Activated gamma-delta T cell (primary cell): ENCODE measurements at regions not wholly inside any gene's neighbourhood (a gene's known extent, or its start where the extent isn't known, plus 50 kb on each side); places are given as distances from the start of the nearest gene placed in this dataset.

ENCODE experiments used
- DNase-seq: peaks from one replicate; lab custom pipeline; 2025; lab: John Stamatoyannopoulos, UW

DNA sequence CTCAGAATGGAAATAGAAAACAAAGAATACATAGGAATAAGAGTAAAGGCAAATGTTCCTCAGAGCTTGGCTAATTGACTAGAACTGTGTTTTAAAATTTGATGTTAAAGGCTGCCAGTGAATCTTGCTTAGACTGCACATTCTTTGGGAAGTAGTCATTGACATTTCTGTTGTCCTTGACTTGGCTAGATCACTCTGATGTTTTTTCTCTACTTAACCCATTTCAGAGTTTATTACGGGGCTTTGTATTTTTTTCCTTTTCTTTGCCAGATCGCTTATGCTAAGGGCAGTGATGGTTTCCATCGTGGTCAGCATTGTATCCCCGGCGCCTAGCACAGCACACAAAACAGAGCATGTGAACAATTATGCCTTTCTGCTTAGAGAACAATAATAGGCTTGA, 1126.7 kb upstream of the CDH9 start:
- no peak for DNase-seq

DNA sequence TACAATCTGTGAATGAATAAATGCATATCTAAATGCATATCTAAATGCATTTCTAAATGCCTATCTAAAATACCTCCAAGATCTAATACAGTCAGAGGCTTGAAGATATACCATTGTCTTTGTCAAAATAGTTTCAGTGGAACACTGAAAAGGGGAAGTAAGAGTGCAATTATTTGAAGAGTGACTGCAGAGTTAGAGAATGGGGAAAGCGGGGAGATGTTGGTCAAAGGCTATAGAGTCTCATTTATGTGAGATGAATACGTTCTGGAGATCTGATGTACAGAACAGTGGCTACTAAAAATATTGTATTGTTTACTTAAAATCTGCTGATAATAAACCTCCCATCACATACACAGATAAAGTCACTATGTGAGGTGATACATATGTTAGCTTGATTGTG, 1126.2 kb upstream of the CDH9 start:
- no peak for DNase-seq

DNA sequence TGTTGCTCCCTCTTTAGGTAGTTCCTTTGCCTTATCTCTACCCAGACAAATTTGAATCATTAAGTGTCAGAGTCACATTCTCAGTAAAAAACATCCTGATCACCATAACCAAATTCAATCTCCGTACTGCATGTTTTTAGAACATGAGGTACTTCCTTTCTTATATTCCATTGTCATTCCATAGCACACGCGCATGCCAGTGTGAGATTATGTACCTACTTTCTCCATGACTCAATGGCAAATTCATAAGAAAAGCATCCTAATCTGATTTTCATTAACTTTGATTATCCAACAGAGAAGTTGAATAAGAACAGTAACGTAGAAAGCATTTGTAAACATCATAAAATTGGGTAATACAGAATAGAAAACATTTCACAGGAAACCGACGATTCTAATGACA, 1118.6 kb upstream of the CDH9 start:
- no peak for DNase-seq

DNA sequence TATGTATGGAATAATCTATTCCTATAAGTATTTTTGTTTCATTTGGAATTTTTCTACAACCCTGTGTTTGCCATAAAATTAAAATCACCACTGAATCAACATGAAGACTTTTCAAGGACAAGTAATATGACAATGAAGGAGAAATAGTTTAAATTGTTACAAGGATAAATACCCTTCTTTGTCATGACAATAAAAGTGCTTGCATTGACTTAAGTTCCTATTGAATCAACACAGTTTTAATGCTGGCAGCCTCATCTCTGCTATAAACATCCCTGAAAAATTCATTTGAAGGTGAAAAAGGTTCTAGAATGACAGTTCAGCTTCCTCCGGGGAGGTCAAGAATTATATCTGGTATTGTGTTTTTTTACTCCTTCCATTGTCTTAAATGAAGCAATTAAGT, 1105.1 kb upstream of the CDH9 start:
- DNase-seq = no peak

DNA sequence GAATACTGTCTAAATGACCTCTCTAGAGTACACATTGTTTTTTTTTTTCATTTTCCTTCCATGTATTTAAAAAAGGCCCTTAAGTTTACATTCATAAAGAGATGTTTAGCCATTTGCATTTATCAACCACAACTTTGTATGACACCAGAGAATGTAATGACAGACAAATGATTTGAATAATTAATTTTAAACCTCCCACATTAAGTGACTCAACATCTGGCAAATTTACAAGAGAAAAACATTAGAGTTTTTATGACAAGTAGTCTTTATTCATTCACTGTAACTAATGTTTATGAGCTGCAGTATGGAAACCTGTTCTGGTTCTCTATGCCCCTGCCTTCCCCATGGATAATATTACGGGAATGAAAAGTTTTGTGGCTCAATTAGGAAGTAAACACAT, 1093.8 kb upstream of the CDH9 start:
- no peak for DNase-seq

DNA sequence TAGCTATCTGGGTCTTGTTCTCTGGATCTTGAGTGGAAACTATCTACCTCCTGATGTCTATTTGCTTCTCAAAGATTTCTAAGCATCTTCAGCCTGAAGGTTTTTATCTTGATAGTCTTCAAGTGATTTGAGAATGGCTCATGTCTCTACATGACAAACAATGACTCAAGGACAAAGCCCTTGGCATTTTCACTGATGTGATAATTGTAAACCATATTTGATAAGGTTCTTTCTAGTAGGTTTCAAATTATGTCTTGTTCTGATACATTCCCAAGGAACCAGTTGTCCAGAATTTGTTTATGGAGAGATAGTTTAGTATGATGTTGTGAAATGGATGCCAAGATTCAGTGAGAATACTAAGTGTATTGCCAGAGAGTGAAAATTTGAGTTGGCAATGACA, 1079.3 kb upstream of the CDH9 start:
- DNase-seq = no peak

DNA sequence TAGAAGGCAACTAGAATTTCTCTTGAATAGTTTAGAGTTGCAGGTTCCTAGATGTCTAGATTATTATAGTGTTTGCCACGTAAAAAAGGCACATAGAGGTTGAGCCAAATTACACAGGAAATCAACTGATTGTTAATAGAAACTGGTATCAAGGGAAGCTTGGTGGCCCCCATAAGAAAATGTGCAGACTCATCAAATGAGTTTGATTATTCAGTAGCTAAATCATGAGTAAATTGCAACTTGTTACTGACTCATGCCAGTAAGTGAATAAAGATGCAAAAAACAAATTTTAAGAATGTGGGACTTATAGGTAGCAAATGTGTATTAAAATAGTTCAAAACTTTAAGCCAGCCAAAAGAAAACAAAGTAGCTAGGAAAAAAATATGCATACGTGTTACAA, 1078.9 kb upstream of the CDH9 start:
- no peak for DNase-seq

DNA sequence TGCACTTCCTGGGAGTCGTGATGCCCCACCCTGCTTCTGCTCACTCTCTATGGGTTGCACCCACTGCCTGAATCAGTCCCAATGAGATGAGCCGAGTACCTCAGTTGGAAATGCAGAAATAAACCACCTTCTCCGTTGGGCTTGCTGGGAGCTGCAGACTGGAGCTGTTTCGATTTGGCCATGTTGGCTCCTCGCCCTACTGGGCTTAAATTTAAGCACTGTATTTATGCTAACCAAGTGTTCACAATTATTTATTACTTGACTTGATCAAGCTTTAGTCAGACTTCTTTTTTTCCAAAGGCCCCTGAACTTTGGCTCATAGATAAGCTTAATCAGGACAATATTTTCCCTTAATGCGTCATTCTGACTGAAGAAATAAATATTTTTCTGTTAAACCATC, 1072.4 kb upstream of the CDH9 start:
- no peak for DNase-seq

DNA sequence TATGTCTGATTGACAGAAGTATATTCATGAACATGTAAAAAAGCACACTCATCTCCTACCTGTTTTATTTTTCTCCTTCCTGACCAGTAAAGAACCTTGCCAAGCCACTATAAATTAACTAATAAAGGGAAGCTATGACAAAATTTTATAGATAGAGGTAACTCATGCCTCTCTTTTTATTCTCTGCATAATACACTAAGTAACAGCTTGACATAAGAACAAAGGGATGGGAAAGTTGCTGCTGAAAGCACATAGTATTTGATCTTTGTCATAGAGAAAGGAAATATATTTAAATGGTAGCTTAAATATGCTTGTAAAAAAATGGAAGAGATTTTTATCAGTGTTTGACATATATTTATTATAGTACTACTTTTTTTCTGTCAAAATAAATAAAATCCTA, 1065.7 kb upstream of the CDH9 start:
- DNase-seq = no peak

DNA sequence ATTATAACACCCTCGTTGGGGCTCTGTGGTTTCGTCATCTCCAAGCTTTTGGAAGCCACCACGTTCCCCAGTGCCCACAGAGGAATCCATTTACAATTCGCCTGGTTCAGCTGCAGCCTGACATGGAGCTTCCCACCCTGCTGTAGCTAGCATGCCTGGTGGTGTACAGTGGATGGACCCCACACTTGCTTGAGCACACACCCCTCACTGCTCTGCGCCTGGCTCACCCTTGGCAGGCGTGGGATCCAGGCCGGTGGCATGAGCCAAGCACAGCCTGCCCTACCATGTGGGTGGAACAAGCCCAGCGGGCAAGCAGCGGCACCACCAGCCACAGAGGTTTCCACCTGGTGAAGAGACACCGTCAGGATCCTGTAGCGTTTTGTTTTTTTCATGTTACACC, 1045.7 kb upstream of the CDH9 start:
- peak; percentile 2 for DNase-seq

DNA sequence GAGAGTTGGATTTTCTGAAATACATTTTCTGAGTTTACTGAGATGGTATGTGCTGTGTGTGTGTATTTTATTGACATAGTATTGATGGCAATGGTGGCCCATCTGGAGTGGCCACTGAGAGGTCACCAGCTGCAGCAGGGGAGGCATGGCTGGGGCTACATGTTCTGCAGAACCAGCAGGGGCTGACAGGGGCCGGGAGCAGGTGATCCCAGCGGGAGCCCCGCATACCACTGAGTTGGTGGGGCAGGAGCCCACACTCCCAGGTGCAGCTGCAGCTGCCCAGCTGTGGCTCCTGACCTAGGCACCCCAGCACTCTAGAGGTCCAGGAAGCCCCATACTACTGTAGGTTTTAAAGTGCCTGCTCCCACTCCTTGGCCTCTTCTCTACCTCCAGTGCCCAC, 1044.2 kb upstream of the CDH9 start:
- no peak for DNase-seq

DNA sequence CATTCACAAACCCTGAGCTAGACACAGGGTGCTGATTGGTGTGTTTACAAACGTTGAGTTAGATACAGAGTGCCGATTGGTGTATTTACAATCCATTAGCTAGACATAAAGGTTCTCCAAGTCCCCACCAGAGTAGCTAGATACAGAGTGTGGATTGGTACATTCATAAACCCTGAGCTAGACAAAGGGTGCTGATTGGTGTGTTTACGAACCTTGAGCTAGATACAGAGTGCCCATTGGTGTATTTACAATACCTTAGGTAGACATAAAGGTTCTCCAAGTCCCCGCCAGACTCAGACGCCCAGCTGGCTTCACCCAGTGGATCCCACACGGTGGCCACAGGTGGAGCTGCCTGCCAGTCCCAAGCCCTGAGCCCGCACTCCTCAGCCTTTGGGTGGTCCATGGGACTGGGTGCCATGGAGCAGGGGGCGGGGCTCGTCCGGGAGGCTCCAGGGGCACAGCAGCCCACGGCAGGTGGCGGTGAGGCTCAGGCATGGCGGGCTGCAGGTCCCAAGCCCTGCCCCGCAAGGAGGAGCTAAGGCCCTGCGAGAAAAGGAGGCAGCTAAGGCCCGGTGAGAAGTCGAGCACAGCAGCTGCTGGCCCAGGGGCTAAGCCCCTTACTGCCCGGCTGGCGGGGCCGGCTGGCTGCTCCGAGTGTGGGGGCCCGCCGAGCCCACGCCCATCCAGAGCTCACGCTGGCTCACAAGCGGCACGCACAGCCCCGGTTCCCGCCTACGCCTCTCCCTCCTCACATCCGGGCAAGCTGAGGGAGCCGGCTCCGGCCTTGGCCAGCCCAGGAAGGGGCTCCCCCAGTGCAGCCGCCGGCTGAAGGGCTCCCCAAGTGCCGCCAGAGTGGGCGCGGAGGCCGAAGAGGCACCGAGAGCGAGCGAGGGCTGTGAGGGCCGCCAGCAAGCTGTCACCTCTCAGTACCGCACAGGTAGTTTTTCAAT, 1039.2 kb upstream of the CDH9 start:
- DNase-seq = peak; percentile 3

DNA sequence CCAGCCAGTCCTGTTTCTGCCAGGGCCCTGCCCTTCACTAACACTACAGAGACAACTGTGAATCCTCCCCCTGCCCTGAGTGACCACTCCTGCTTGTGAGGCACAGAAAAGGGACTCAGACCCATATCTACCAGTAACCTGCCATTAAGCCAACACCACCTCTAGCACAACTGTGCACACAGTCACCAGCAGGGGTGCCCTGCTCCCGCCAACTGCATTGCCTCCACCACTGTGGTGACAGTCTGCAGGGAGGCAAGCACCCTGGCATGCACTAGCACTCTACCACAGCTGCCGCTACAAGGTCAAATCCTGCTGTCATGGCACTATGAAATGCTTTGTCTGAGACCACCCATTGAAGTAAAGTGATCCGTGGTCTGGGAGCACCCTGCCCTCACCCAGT, 1028.5 kb upstream of the CDH9 start:
- DNase-seq = no peak

DNA sequence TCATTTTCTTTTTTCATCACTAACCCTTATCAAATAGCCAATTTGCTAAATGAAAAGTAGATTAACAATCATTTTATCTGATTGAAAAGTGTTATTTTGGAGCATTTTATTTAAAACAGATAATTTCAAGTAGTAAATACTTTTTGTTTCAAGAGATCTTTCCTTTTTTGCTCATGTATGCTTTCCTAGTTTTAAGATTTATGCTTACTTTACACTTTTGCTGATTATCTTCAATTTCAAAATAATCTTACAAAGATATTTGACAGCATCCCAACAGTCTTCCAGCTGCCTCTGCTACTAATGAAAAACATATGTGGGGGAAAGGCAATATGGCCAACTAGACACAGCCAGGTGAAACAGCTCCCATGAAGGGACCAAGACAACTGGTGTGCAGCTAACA, 1027.3 kb upstream of the CDH9 start:
- DNase-seq = no peak

DNA sequence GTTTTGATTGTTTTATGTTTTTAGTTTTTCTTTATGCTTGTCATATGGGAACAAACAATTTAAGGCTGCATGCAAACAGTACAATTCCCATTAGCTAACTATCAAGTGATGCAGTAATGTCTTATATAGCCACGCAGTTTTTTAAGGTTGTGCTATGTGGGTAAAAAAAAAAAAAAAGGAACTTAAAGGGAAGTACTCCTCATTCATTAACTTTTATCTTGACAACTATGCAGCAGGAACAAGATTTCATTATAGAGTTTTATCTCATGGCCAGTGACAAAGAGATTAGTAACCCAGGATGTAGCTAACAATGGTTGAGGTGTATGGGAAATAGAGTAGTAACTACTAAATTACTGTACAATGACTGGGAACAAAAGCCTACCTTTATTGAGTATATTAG, 1008.2 kb upstream of the CDH9 start:
- no peak for DNase-seq

DNA sequence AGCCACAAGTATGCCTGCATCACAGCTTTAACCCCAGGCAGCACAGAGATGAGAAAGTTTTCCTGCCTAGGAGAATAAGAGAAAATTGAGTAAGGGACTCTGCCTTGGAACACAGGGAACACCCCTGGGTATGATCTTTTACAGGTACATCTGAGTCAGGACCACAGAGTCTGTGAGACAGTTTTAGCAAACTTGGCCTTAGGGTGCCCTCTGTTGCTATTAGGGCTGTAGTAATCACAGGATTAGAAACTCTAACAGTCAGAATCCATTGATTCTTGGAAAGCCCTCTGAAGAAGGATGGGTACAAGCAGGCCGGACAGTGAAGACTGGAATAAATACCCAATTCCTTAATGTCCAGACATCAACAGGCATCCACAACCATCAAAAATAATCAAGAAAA, 989.5 kb upstream of the CDH9 start:
- DNase-seq = no peak

DNA sequence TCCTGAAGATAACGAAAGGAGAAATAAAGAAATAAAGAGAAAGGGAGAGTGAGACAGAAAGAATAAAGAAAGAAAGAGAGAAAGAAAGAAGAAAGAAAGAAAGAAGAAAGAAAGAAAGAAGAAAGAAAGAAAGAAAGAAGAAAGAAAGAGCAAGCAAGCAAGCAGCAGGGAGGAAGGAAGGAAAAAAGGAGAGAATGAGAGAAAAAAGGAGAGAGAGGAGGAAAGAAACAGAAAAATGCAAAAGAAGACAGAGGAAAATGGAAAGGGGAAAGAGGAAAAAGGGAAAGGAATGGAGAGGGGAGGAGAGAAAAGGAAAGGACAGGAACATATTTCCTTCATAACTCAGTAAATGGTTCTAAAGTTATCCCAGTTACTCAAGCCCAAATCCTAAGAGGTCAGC, 978.8 kb upstream of the CDH9 start:
- no peak for DNase-seq

DNA sequence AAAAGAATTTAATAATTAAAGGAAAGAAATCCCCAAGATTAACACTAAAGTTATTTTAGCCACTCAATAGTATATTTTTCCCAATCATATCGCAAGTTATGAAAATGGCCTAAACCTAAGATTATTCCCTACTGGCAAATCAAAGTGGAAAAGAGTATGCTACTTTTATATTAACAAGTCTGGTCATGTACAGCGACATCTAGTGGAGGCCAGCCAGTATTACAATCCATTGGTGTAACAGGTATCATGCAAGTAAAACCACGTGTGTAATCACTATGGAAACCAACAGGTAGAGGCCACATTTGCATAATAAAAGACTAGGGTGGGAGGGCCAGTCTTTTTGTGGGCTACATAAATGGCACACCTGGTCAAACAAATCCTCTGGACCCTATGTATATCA, 976.4 kb upstream of the CDH9 start:
- no peak for DNase-seq

DNA sequence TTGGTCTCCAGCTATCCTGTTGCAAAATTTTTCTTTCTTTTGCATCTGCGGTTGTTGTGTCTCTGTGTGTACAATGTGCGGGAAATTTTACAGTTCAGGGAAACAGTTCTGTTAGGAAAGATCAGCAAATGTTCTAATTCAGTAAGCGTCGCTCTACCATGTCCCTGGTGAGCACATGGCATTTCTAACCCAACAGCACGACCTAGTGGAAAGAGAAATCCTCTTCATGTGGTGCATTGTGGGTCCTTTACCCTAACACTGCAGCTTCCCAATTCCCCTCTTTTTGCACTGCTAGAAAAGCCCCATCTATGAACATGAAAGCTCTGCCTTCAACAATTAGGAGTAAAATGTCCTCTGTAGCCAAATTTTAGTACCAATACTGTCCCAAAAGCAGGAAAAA, 974.2 kb upstream of the CDH9 start:
- DNase-seq = no peak

DNA sequence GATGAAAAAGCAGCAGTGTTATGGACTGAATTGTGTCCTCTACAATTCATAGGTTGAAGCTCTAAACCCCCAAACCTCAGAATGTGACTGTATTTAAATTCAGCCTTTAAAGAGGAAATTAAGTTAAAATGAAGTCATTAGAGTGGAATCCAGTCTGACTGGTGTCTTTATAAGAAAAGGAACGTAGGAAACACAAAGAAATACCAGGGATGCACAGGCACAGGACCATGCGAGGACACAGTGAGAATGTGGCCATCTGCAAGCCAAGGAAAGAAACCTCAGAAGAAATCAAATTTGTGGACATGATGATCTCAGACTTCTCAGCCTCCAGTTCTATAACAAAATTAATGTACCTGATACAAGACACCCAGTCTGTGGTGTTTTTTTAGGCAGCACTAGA, 971.2 kb upstream of the CDH9 start:
- DNase-seq = no peak

DNA sequence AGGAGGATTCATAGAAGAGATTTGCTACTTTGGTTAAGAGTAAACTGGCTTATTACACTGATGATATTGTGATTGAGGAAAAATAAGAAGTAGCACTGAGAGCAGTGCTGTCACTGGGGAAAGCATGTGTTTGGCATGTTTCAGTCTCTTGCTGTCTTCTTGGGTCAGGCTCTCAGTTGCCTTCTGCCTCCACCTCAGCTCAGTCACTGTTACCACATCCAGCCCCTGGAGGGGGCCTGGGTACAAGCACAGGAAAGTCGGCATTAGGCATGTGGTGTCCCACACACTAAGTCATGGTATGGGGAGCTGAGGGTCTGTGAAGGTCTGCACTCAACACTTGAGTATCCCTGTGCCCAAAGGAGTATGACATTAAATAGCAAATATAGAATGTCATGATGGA, 958.3 kb upstream of the CDH9 start:
- no peak for DNase-seq

DNA sequence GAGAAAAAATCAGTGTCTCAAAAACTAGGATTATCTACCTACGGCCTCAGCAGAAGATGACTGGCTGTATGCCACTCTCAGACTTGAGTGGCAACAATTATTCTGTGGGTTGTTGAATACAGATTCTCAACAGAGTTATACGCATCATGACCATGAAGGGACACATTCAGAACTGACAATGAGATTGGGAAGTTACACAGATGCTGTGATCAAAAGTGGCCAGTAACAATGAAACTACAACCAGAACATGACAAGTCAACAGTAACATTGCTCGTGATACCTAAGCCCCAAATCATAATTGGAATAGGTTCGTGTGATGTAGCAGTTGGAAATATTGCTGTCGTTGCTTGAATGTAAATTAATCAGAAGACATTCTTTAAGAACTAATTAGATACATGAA, 957.5 kb upstream of the CDH9 start:
- DNase-seq = no peak

DNA sequence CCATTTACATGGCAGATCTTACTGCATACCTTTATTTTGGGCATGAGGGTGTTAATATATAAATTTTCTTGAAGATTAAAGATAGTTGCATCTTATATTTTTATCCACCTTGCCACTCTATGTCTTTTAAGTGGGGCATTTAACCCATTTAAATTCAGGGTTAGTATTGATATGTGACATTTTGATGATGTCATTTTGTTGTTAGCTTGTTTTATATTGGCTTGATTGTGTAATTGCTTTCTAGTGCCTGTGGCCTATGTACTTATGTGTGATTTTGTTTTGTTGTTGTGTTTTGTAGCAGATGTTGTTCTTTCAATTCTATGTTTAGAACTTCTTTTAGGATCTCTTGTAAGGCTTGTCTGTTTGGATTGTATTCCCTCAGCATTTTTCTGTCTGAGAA, 939.9 kb upstream of the CDH9 start:
- no peak for DNase-seq

DNA sequence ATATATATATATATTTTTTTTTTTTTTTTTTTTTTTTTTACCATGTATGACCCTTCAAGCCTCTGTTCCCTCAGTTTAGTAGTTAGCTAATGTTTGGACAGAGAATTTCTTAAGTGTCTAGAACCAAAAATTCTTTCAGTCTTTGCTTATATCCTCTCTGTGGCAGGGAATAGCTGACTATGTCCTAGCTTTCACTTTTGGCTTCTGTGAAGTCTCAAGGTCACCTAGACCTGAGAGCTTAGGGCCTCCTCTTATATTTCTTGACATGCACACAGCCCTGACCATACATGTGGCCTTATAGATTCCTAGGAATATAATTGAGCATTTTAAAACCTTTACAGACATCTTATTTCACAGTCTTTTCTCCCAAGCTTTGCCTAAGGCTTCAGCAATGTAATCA, 930.8 kb upstream of the CDH9 start:
- DNase-seq = no peak
